ENCODE measurements at regions not wholly inside any gene's neighbourhood (a gene's known extent, or its start where the extent isn't known, plus 50 kb on each side); places are given as distances from the start of the nearest gene placed in this dataset.

DNA sequence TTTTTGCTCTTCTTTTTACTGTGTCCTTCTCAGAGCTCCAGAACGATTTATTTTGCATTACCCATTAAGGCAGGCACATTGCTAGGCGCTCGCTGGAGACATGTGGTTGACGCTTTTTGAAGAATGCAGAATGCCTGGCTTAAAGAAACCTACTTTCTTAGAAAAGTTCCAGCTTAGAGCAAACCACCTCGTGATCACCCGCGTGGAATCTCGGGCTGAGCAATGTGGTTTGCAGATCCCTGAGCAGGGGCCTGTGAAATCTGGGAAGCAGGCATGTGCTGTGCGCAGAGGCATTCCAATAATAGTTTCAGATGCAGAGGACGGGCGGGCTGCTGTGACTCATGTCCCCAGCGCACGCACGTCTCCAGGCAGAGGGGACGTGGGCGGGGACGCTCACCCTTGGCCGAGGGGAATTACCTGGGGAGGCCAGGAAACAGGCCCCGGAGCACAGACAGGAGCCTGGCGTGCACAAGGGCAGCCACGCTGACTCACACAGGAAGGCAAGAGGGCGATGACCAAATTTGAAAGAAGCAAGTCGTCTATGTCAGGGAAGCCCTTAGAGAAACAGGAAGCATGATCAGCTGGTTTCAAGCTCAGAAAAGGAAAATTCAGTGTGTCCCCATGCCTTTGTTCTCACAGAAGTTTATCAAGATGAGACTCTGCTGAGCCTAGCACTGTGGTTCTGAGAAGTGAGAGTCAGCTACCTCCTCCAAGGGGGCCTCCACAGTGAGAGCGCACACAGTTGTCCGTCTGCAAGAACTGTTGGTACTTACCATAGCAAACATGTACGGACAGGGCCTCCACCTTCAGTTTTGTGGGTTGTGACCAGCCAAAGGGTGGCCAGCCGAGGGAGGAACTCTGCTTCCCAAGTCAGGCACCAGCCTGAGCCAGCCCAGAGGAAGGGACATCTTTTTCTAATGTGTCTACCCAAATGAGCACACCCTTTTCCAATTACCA lies 218.6 kb downstream of the PIK3R1 start:
- Histone ChIP-seq H2AFZ (ENCODE audit: insufficient read depth, low read depth, low read length, poor library complexity, severe bottlenecking) (peak overlapping the region; percentile 15), H3K36me3 (replicated peaks in 1 of 2; ENCODE audit: control insufficient read depth in 1 of 2, insufficient read depth in 2 of 2, low read length in 2 of 2) (no peaks in the 10 kb centered on the region), H3K9ac (ENCODE audit: insufficient read depth, low read length, poor library complexity, severe bottlenecking) (peak overlapping the region; percentile 71), H3K4me2 (replicated peaks; ENCODE audit: extremely low read depth, low read length, poor library complexity, severe bottlenecking) (peak overlapping the region; percentile 47), H3K9me3 (replicated peaks in 1 of 2; ENCODE audit: control insufficient read depth in 1 of 2, insufficient read depth in 1 of 2, low read length in 2 of 2) (no peaks in the 10 kb centered on the region), H3K4me1 (ENCODE audit: control insufficient read depth in 1 of 2, insufficient read depth in 2 of 2, low read length in 2 of 2) (peaks cover 41 to 43% of the 10 kb centered on the region in 2 donors), H3K79me2 (ENCODE audit: insufficient read depth, low read length) (no peaks in the 10 kb centered on the region), H3K27ac (ENCODE audit: low read depth in 1 of 2, low read length in 2 of 2) (peak overlapping the region; percentile 97 to 99), H3K4me3 (replicated peaks in 1 of 3; ENCODE audit: low read depth in 2 of 3, low read length in 3 of 3) (peak overlapping the region in 1 of 3 experiments; percentile 5), H3K27me3 (ENCODE audit: control insufficient read depth in 2 of 2, insufficient read depth in 2 of 2, low read length in 2 of 2) (no peaks in the 10 kb centered on the region), H4K20me1 (ENCODE audit: insufficient read depth, low read length) (no peaks in the 10 kb centered on the region)
- TF ChIP-seq, protein P1, sequence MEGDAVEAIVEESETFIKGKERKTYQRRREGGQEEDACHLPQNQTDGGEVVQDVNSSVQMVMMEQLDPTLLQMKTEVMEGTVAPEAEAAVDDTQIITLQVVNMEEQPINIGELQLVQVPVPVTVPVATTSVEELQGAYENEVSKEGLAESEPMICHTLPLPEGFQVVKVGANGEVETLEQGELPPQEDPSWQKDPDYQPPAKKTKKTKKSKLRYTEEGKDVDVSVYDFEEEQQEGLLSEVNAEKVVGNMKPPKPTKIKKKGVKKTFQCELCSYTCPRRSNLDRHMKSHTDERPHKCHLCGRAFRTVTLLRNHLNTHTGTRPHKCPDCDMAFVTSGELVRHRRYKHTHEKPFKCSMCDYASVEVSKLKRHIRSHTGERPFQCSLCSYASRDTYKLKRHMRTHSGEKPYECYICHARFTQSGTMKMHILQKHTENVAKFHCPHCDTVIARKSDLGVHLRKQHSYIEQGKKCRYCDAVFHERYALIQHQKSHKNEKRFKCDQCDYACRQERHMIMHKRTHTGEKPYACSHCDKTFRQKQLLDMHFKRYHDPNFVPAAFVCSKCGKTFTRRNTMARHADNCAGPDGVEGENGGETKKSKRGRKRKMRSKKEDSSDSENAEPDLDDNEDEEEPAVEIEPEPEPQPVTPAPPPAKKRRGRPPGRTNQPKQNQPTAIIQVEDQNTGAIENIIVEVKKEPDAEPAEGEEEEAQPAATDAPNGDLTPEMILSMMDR (IDR thresholded peaks at IDR 0.05): no peak
- Mint-ChIP-seq H3K36me3 (peaks cover 0 to 3% of the 10 kb centered on the region in 2 donors), H3K4me1 (peaks cover 43% of the 10 kb centered on the region), H3K27ac (peak overlapping the region; percentile 95 to 99 (median 98)), H3K4me3 (peak overlapping the region; percentile 62 to 76), H3K9me3 (peaks cover 0 to 1% (median 0%) of the 10 kb centered on the region in 7 donors), H3K27me3 (ENCODE audit: low read depth in 3 of 3) (peaks cover 0 to 3% (median 0%) of the 10 kb centered on the region in 3 donors)
- 17% methylated on average over 24 of the region's 27 CpGs for WGBS (ENCODE audit: insufficient coverage)
- peak; percentile 98 to 100 (median 99) for DNase-seq
- intact Hi-C loops (cut with micrococcal nuclease): loop anchor here (2.0 kb wide), 2 partner anchors 101 to 103 kb away; no protein-coding TSS in a partner anchor

GRCh38 chr5:68435611-68436010 lies 220.1 kb downstream of the PIK3R1 start:
- Histone ChIP-seq H3K4me2 (replicated peaks; ENCODE audit: extremely low read depth, low read length, poor library complexity, severe bottlenecking) (peak overlapping the region; percentile 47), H3K4me3 (replicated peaks in 1 of 3; ENCODE audit: low read depth in 2 of 3, low read length in 3 of 3) (peak overlapping the region in 1 of 3 experiments; percentile 1), H3K27me3 (ENCODE audit: control insufficient read depth in 2 of 2, insufficient read depth in 2 of 2, low read length in 2 of 2) (no peaks in the 10 kb centered on the region), H2AFZ (ENCODE audit: insufficient read depth, low read depth, low read length, poor library complexity, severe bottlenecking) (no peak overlapping the region), H3K9me3 (replicated peaks in 1 of 2; ENCODE audit: control insufficient read depth in 1 of 2, insufficient read depth in 1 of 2, low read length in 2 of 2) (no peaks in the 10 kb centered on the region), H3K4me1 (ENCODE audit: control insufficient read depth in 1 of 2, insufficient read depth in 2 of 2, low read length in 2 of 2) (peaks cover 41 to 43% of the 10 kb centered on the region in 2 donors), H4K20me1 (ENCODE audit: insufficient read depth, low read length) (no peaks in the 10 kb centered on the region), H3K9ac (ENCODE audit: insufficient read depth, low read length, poor library complexity, severe bottlenecking) (peak overlapping the region; percentile 71), H3K79me2 (ENCODE audit: insufficient read depth, low read length) (no peaks in the 10 kb centered on the region), H3K36me3 (replicated peaks in 1 of 2; ENCODE audit: control insufficient read depth in 1 of 2, insufficient read depth in 2 of 2, low read length in 2 of 2) (no peaks in the 10 kb centered on the region), H3K27ac (ENCODE audit: low read depth in 1 of 2, low read length in 2 of 2) (peak overlapping the region; percentile 97 to 99)
- peak overlapping the region; percentile 95 to 99 (median 98) for H3K27ac Mint-ChIP-seq
- intact Hi-C loops (cut with micrococcal nuclease): loop anchor here (2.0 kb wide), 2 partner anchors 103 to 105 kb away; no protein-coding TSS in a partner anchor
- peak; percentile 83 to 96 (median 93) for DNase-seq
- TF ChIP-seq, protein P1 (IDR thresholded peaks at IDR 0.05): no peak
- H3K27me3 Mint-ChIP-seq (ENCODE audit: low read depth in 3 of 3): peaks cover 0 to 3% (median 0%) of the 10 kb centered on the region in 3 donors
- peaks cover 0 to 3% of the 10 kb centered on the region in 2 donors for H3K36me3 Mint-ChIP-seq
- no CpG with 5 or more reads among the region's 1 CpG for WGBS (ENCODE audit: insufficient coverage)
- peak overlapping the region in 1 of 2 donors; percentile 62 for H3K4me3 Mint-ChIP-seq
- H3K9me3 Mint-ChIP-seq: peaks cover 0 to 3% (median 0%) of the 10 kb centered on the region in 7 donors
- peaks cover 49% of the 10 kb centered on the region for H3K4me1 Mint-ChIP-seq

All from CD14-positive monocyte (primary cell).